Esophagus (tissue), 2 donors: ENCODE measurements at regions not wholly inside any gene's neighbourhood (a gene's known extent, or its start where the extent isn't known, plus 50 kb on each side); places are given as distances from the start of the nearest gene placed in this dataset.

ENCODE experiments used
- H3K27ac ChIP-seq, 2 donors: one replicate each; pipeline ENCODE4 v1.5.1; 2013; ENCODE audit warnings: low read depth in 2 of 2, mild to moderate bottlenecking in 2 of 2, inconsistent platforms in 1 of 2, low read length in 1 of 2, moderate library complexity in 1 of 2
- H3K27me3 ChIP-seq, 2 donors: one replicate each; pipeline ENCODE4 v1.6.1; 2013; ENCODE audit warnings: low read length in 2 of 2, control low read depth in 1 of 2, mild to moderate bottlenecking in 1 of 2; ENCODE audit not compliant: insufficient read depth in 2 of 2, control insufficient read depth in 1 of 2
- H3K36me3 ChIP-seq, 2 donors: one replicate each; pipeline ENCODE4 v1.6.1; 2013; ENCODE audit warnings: low read length in 1 of 2; ENCODE audit not compliant: control insufficient read depth in 2 of 2, insufficient read depth in 2 of 2
- H3K4me1 ChIP-seq, 2 donors: one replicate each; pipeline ENCODE4 v1.6.1; 2013; ENCODE audit warnings: low read length in 1 of 2; ENCODE audit not compliant: control insufficient read depth in 2 of 2, insufficient read depth in 2 of 2
- H3K4me3 ChIP-seq, 2 donors: one replicate each; pipeline ENCODE4 v1.5.1; 2013; ENCODE audit warnings: low read length in 2 of 2, mild to moderate bottlenecking in 2 of 2, low read depth in 1 of 2, moderate library complexity in 1 of 2
- H3K9me3 ChIP-seq, 2 donors: one replicate each; pipeline ENCODE4 v1.6.1; 2013; ENCODE audit warnings: mild to moderate bottlenecking in 2 of 2, low read depth in 1 of 2, low read length in 1 of 2, moderate library complexity in 1 of 2; ENCODE audit not compliant: control insufficient read depth in 2 of 2, insufficient read depth in 1 of 2
- WGBS, 2 donors: extraction: QIAGEN DNeasy Blood & Tissue Kit; methylation state at CpG; one replicate each; pipeline ENCODE4 v1.1.7; 2013; 5-methylcytosine and 5-hydroxymethylcytosine counted together
- donor health status: healthy with polysubstance abuse.
- donor health status: Bipolar disorder and iron deficiency.

- Histone ChIP-seq H3K9me3 (peaks cover 0 to 5% of the 10 kb centered on the region in 2 donors), H3K27me3 (no peaks in the 10 kb centered on the region), H3K27ac (no peak overlapping the region), H3K4me3 (no peak overlapping the region), H3K4me1 (no peaks in the 10 kb centered on the region), H3K36me3 (no peaks in the 10 kb centered on the region)
- 57 to 66% methylated on average over 2 of the region's 2 CpGs for WGBS, 2 donors
These were observed 108.4 kb upstream of the LDAH start for GRCh38 chr2:20931346-20931745.

GRCh38 chr2:20930928-20931327 is 108.0 kb upstream of the LDAH start:
- H3K36me3 ChIP-seq, result no peaks in the 10 kb centered on the region
- peaks cover 0 to 5% of the 10 kb centered on the region in 2 donors for H3K9me3 ChIP-seq
- H3K4me3 ChIP-seq, result no peak overlapping the region
- no peaks in the 10 kb centered on the region for H3K4me1 ChIP-seq
- no peak overlapping the region for H3K27ac ChIP-seq
- 29 to 30% methylated on average over 3 of the region's 3 CpGs for whole genome bisulfite sequencing, 2 donors
- no peaks in the 10 kb centered on the region for H3K27me3 ChIP-seq

- Histone ChIP-seq H3K4me1 (no peaks in the 10 kb centered on the region), H3K27ac (no peak overlapping the region), H3K4me3 (no peak overlapping the region), H3K27me3 (no peaks in the 10 kb centered on the region), H3K36me3 (no peaks in the 10 kb centered on the region), H3K9me3 (peaks cover 0 to 5% of the 10 kb centered on the region in 2 donors)
These were observed 106.8 kb upstream of the LDAH start for GRCh38 chr2:20929721-20930120.

GRCh38 chr2:20928617-20929016 is 105.7 kb upstream of the LDAH start:
- Histone ChIP-seq H3K9me3 (peaks cover 0 to 5% of the 10 kb centered on the region in 2 donors), H3K27ac (no peak overlapping the region), H3K4me1 (no peaks in the 10 kb centered on the region), H3K4me3 (no peak overlapping the region), H3K27me3 (no peaks in the 10 kb centered on the region), H3K36me3 (no peaks in the 10 kb centered on the region)
- 63 to 67% methylated on average over 3 of the region's 3 CpGs for WGBS, 2 donors

- peaks cover 0 to 5% of the 10 kb centered on the region in 2 donors for H3K9me3 ChIP-seq
- H3K4me1 ChIP-seq, result no peaks in the 10 kb centered on the region
- no peaks in the 10 kb centered on the region for H3K27me3 ChIP-seq
- no peaks in the 10 kb centered on the region for H3K36me3 ChIP-seq
- H3K27ac ChIP-seq, result no peak overlapping the region
- WGBS, 2 donors, result 78 to 79% methylated on average over 5 of the region's 5 CpGs
- no peak overlapping the region for H3K4me3 ChIP-seq
These were observed 102.5 kb upstream of the LDAH start for GRCh38 chr2:20925265-20925889.

- H3K4me1 ChIP-seq, result peaks cover 0 to 3% of the 10 kb centered on the region in 2 donors
- H3K27me3 ChIP-seq, result no peaks in the 10 kb centered on the region
- no peaks in the 10 kb centered on the region for H3K9me3 ChIP-seq
- WGBS, 2 donors, result 64 to 73% methylated on average over 8 of the region's 8 CpGs
- H3K27ac ChIP-seq, result no peak overlapping the region
- no peak overlapping the region for H3K4me3 ChIP-seq
- no peaks in the 10 kb centered on the region for H3K36me3 ChIP-seq
These were observed 96.4 kb upstream of the LDAH start for GRCh38 chr2:20919297-20919800.

GRCh38 chr2:20917719-20918572 is 95.0 kb upstream of the LDAH start:
- Histone ChIP-seq H3K27ac (no peak overlapping the region), H3K4me3 (no peak overlapping the region), H3K36me3 (no peaks in the 10 kb centered on the region), H3K4me1 (peaks cover 0 to 3% of the 10 kb centered on the region in 2 donors), H3K27me3 (no peaks in the 10 kb centered on the region), H3K9me3 (no peaks in the 10 kb centered on the region)
- 44 to 54% methylated on average over 11 of the region's 11 CpGs for WGBS, 2 donors

GRCh38 chr2:20917287-20917660 is 94.4 kb upstream of the LDAH start:
- peaks cover 0 to 7% of the 10 kb centered on the region in 2 donors for H3K4me1 ChIP-seq
- no peak overlapping the region for H3K27ac ChIP-seq
- H3K4me3 ChIP-seq, result no peak overlapping the region
- no peaks in the 10 kb centered on the region for H3K9me3 ChIP-seq
- H3K27me3 ChIP-seq, result no peaks in the 10 kb centered on the region
- H3K36me3 ChIP-seq, result no peaks in the 10 kb centered on the region
- 59 to 68% methylated on average over 8 of the region's 8 CpGs for WGBS, 2 donors

- WGBS, 2 donors, result 42 to 51% methylated on average over 7 of the region's 7 CpGs
- peaks cover 0 to 9% of the 10 kb centered on the region in 2 donors for H3K4me1 ChIP-seq
- no peaks in the 10 kb centered on the region for H3K9me3 ChIP-seq
These were observed 93.8 kb upstream of the LDAH start for GRCh38 chr2:20916604-20917286.

More at GRCh38 chr2:20916604-20917286, 93.8 kb upstream of the LDAH start:
- H3K27me3 ChIP-seq, result no peaks in the 10 kb centered on the region
- no peak overlapping the region for H3K4me3 ChIP-seq
- H3K36me3 ChIP-seq, result no peaks in the 10 kb centered on the region
- peak overlapping the region in 1 of 2 donors; percentile 6 for H3K27ac ChIP-seq
